H9 (cell line): ENCODE measurements at regions not wholly inside any gene's neighbourhood (a gene's known extent, or its start where the extent isn't known, plus 50 kb on each side); places are given as distances from the start of the nearest gene placed in this dataset.

Experiments used
- DNase-seq: peaks from one replicate; pipeline ENCODE4 v3.0.0-alpha.2; 2017
- H2AFZ ChIP-seq: one replicate; pipeline ENCODE4 v1.6.1; 2013; ENCODE audit warnings: mild to moderate bottlenecking, low read length, control low read depth, moderate library complexity
- H2AK5ac ChIP-seq: 2 replicates; pipeline ENCODE4 v1.6.1; 2013; ENCODE audit warnings: low read length, control low read depth, mixed read lengths; ENCODE audit not compliant: insufficient read length
- H2BK120ac ChIP-seq: one replicate; pipeline ENCODE4 v1.6.1; 2013; ENCODE audit warnings: low read depth, mild to moderate bottlenecking, low read length, control low read depth, inconsistent platforms; ENCODE audit not compliant: poor library complexity, severe bottlenecking
- H2BK12ac ChIP-seq: 2 replicates; pipeline ENCODE4 v1.6.1; 2013; ENCODE audit warnings: low read length, control low read depth, mixed read lengths, low read depth; ENCODE audit not compliant: insufficient read length
- H2BK15ac ChIP-seq: 2 replicates; pipeline ENCODE4 v1.6.1; 2013; ENCODE audit warnings: low read depth, low read length, control low read depth
- H2BK20ac ChIP-seq: one replicate; pipeline ENCODE4 v1.6.1; 2013; ENCODE audit warnings: low read depth, mild to moderate bottlenecking, low read length, control low read depth, inconsistent platforms; ENCODE audit not compliant: poor library complexity, severe bottlenecking
- H2BK5ac ChIP-seq: 2 replicates; pipeline ENCODE4 v1.6.1; 2013; ENCODE audit warnings: low read length, control low read depth, mixed read lengths; ENCODE audit not compliant: insufficient read length
- H3K14ac ChIP-seq: 2 replicates; pipeline ENCODE4 v1.6.1; 2013; ENCODE audit warnings: low read length, control low read depth; ENCODE audit not compliant: insufficient read depth
- H3K18ac ChIP-seq: 2 replicates; pipeline ENCODE4 v1.6.1; 2013; ENCODE audit warnings: low read depth, mild to moderate bottlenecking, mixed read lengths, low read length, control low read depth; ENCODE audit not compliant: insufficient read length
- H3K23ac ChIP-seq: 2 replicates; pipeline ENCODE4 v1.6.1; 2013; ENCODE audit warnings: low read length, control low read depth, mixed read lengths, low read depth; ENCODE audit not compliant: insufficient read length
- H3K23me2 ChIP-seq: 2 replicates; pipeline ENCODE4 v1.6.1; 2013; ENCODE audit warnings: low read depth, mild to moderate bottlenecking, mixed read lengths, low read length, control low read depth; ENCODE audit not compliant: insufficient read length, poor library complexity, severe bottlenecking
- H3K27ac ChIP-seq: 2 replicates; pipeline ENCODE4 v1.5.1; 2013; ENCODE audit warnings: low read length, control low read depth, mixed read lengths, low read depth; ENCODE audit not compliant: insufficient read length
- H3K27me3 ChIP-seq: 2 replicates; pipeline ENCODE4 v1.6.1; 2013; ENCODE audit warnings: low read length, control low read depth, inconsistent platforms; ENCODE audit not compliant: insufficient read depth
- H3K4ac ChIP-seq: 2 replicates; pipeline ENCODE4 v1.6.1; 2013; ENCODE audit warnings: low read depth, mild to moderate bottlenecking, control low read depth, inconsistent platforms, low read length, moderate library complexity
- H3K4me1 ChIP-seq: 2 replicates; pipeline ENCODE4 v1.6.1; 2013; ENCODE audit warnings: low read length, control low read depth, inconsistent platforms; ENCODE audit not compliant: insufficient read depth
- H3K4me2 ChIP-seq: 2 replicates; pipeline ENCODE4 v1.6.1; 2013; ENCODE audit warnings: low read length, control low read depth, mixed read lengths; ENCODE audit not compliant: insufficient read length, insufficient read depth
- H3K56ac ChIP-seq: 2 replicates; pipeline ENCODE4 v1.6.1; 2013; ENCODE audit warnings: low read depth, mild to moderate bottlenecking, mixed read lengths, low read length, control low read depth; ENCODE audit not compliant: insufficient read length
- H3K79me1 ChIP-seq: 2 replicates; pipeline ENCODE4 v1.6.1; 2013; ENCODE audit warnings: low read depth, mild to moderate bottlenecking, moderate library complexity, low read length, control low read depth, inconsistent platforms; ENCODE audit not compliant: insufficient read depth, poor library complexity, severe bottlenecking
- H3K79me2 ChIP-seq: 2 replicates; pipeline ENCODE4 v1.6.1; 2013; ENCODE audit warnings: low read length, control low read depth, inconsistent platforms; ENCODE audit not compliant: insufficient read depth
- H3K9ac ChIP-seq: 2 replicates; pipeline ENCODE4 v1.6.1; 2013; ENCODE audit warnings: low read length, control low read depth, mixed read lengths; ENCODE audit not compliant: insufficient read length; ENCODE audit errors: extremely low read depth
- H3K9me3 ChIP-seq: one replicate; pipeline ENCODE4 v1.6.1; 2013; ENCODE audit warnings: low read depth, low read length, inconsistent platforms; ENCODE audit not compliant: control insufficient read depth
- H3T11ph ChIP-seq: one replicate; pipeline ENCODE4 v1.6.1; 2013; ENCODE audit warnings: mild to moderate bottlenecking, low read length, control low read depth, inconsistent platforms
- H4K20me1 ChIP-seq: one replicate; pipeline ENCODE4 v1.6.1; 2013; ENCODE audit not compliant: control insufficient read depth, insufficient read length, insufficient read depth
- H4K5ac ChIP-seq: 2 replicates; pipeline ENCODE4 v1.6.1; 2013; ENCODE audit warnings: low read depth, mild to moderate bottlenecking, mixed read lengths, low read length, control low read depth; ENCODE audit not compliant: insufficient read length
- H4K8ac ChIP-seq: replicated peaks from 2 replicates; pipeline ENCODE4 v1.6.1; 2013; ENCODE audit warnings: low read length, control low read depth, mixed read lengths, low read depth; ENCODE audit not compliant: insufficient read length
- H4K91ac ChIP-seq: 2 replicates; pipeline ENCODE4 v1.6.1; 2013; ENCODE audit warnings: low read depth, mild to moderate bottlenecking, moderate library complexity, mixed read lengths, low read length, control low read depth; ENCODE audit not compliant: insufficient read length
- H3K27ac Mint-ChIP-seq, 3 experiments: 2 replicates in 2 of 3; 3 replicates in 1 of 3; pipeline ENCODE4 v1.8.0; 2020 to 2021; ENCODE audit warnings: mixed read lengths in 3 of 3, mild to moderate bottlenecking in 1 of 3, moderate library complexity in 1 of 3
- H3K27me3 Mint-ChIP-seq: 2 replicates; pipeline ENCODE4 v1.8.0; 2021; ENCODE audit warnings: low read depth, mild to moderate bottlenecking, moderate library complexity, mixed read lengths
- H3K36me3 Mint-ChIP-seq, 3 experiments: 2 replicates in 2 of 3; 3 replicates in 1 of 3; pipeline ENCODE4 v1.8.0; 2020 to 2021; ENCODE audit warnings: low read depth in 3 of 3, mixed read lengths in 3 of 3; ENCODE audit not compliant: insufficient read depth in 1 of 3
- H3K4me1 Mint-ChIP-seq, 2 experiments: 2 replicates each; pipeline ENCODE4 v1.8.0; 2020; ENCODE audit warnings: mixed read lengths in 2 of 2
- H3K4me3 Mint-ChIP-seq, 2 experiments: 2 replicates in 1 of 2; 3 replicates in 1 of 2; pipeline ENCODE4 v1.8.0; 2020 to 2021; ENCODE audit warnings: mild to moderate bottlenecking in 2 of 2, mixed read lengths in 2 of 2, moderate library complexity in 1 of 2
- H3K9me3 Mint-ChIP-seq, 2 experiments: 2 replicates in 1 of 2; 3 replicates in 1 of 2; pipeline ENCODE4 v1.8.0; 2020; ENCODE audit warnings: mild to moderate bottlenecking in 2 of 2, mixed read lengths in 2 of 2, moderate library complexity in 1 of 2
- WGBS: extraction: QIAGEN DNeasy Blood & Tissue Kit; methylation state at CpG from one replicate; pipeline ENCODE4 v1.1.7; 2013; ENCODE audit warnings: missing lambda C conversion rate, low lambda C conversion rate, mixed read lengths; ENCODE audit not compliant: insufficient read length; ENCODE audit errors: extremely low coverage; 5-methylcytosine and 5-hydroxymethylcytosine counted together
- TF ChIP-seq, protein P1 (sequence below): fragments of 200-600 bp; sonication (generic); conservative IDR thresholded peaks from 3 replicates; pipeline ENCODE4 v1.8.0; 2021; ENCODE audit warnings: antibody characterized with exemption, mild to moderate bottlenecking

- H3K4me1 ChIP-seq = no peaks in the 10 kb centered on the region
- no peak overlapping the region for H3T11ph ChIP-seq
- Mint-ChIP-seq H3K4me3 (no peak overlapping the region), H3K36me3 (no peaks in the 10 kb centered on the region), H3K4me1 (peaks cover 11 to 28% of the 10 kb centered on the region in 2 experiments), H3K9me3 (no peaks in the 10 kb centered on the region), H3K27me3 (peaks cover 24% of the 10 kb centered on the region), H3K27ac (no peak overlapping the region)
- no peak overlapping the region for H4K5ac ChIP-seq
- no peak overlapping the region for H4K8ac ChIP-seq
- H3K79me2 ChIP-seq = no peaks in the 10 kb centered on the region
- no peak overlapping the region for H2AFZ ChIP-seq
- no peak overlapping the region for H3K23ac ChIP-seq
- no peak overlapping the region for H2BK5ac ChIP-seq
- TF ChIP-seq, protein P1, sequence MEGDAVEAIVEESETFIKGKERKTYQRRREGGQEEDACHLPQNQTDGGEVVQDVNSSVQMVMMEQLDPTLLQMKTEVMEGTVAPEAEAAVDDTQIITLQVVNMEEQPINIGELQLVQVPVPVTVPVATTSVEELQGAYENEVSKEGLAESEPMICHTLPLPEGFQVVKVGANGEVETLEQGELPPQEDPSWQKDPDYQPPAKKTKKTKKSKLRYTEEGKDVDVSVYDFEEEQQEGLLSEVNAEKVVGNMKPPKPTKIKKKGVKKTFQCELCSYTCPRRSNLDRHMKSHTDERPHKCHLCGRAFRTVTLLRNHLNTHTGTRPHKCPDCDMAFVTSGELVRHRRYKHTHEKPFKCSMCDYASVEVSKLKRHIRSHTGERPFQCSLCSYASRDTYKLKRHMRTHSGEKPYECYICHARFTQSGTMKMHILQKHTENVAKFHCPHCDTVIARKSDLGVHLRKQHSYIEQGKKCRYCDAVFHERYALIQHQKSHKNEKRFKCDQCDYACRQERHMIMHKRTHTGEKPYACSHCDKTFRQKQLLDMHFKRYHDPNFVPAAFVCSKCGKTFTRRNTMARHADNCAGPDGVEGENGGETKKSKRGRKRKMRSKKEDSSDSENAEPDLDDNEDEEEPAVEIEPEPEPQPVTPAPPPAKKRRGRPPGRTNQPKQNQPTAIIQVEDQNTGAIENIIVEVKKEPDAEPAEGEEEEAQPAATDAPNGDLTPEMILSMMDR = no peak
- no peak overlapping the region for H3K4ac ChIP-seq
- H2BK20ac ChIP-seq = no peak overlapping the region
- no peak overlapping the region for H3K18ac ChIP-seq
- no peak overlapping the region for H4K91ac ChIP-seq
- H3K23me2 ChIP-seq = no peaks in the 10 kb centered on the region
- no peak overlapping the region for H3K27ac ChIP-seq
- WGBS = no CpG with 5 or more reads among the region's 12 CpGs
- H4K20me1 ChIP-seq = no peaks in the 10 kb centered on the region
- no peak overlapping the region for H2BK12ac ChIP-seq
- H2AK5ac ChIP-seq = no peak overlapping the region
- no peak for DNase-seq
- H3K79me1 ChIP-seq = no peaks in the 10 kb centered on the region
- H2BK15ac ChIP-seq = no peak overlapping the region
- no peak overlapping the region for H3K56ac ChIP-seq
- no peaks in the 10 kb centered on the region for H3K9me3 ChIP-seq
- H3K14ac ChIP-seq = no peak overlapping the region
- no peaks in the 10 kb centered on the region for H3K27me3 ChIP-seq
- no peak overlapping the region for H3K9ac ChIP-seq
- no peak overlapping the region for H2BK120ac ChIP-seq
- H3K4me2 ChIP-seq = no peak overlapping the region
These were observed 187.5 kb upstream of the RPL38 start for GRCh38 chr17:74015990-74016389.
